HEK293 (cell line): ENCODE measurements at regions not wholly inside any gene's neighbourhood (a gene's known extent, or its start where the extent isn't known, plus 50 kb on each side); places are given as distances from the start of the nearest gene placed in this dataset.

Experiments used
- CTCF ChIA-PET: fragments of 350-600 bp; formaldehyde crosslinking; extraction: SDS; loops from one replicate; lab custom pipeline; 2021; ENCODE audit warnings: antibody characterized with exemption; lab: Yijun Ruan, JAX
- POLR2A ChIA-PET: fragments of 300-600 bp; formaldehyde crosslinking; extraction: SDS; loops from one replicate; lab custom pipeline; 2020; ENCODE audit warnings: antibody characterized with exemption, inconsistent platforms; lab: Yijun Ruan, JAX
- H3K27ac ChIP-seq: fragments of 200-500 bp; sonication (Bioruptor generic); 2 replicates; pipeline ENCODE4 v1.5.1; 2014; ENCODE audit warnings: low read depth, low read length, control low read depth, inconsistent platforms; ENCODE audit errors: extremely low read depth
- H3K36me3 ChIP-seq, 2 experiments: fragments of 200-500 bp in 1 of 2; sonication (Bioruptor generic) in 1 of 2; 1 replicate in 1 of 2; 2 replicates in 1 of 2; pipeline ENCODE4 v1.5.1; 2014 to 2017; ENCODE audit warnings: inconsistent platforms in 2 of 2, low read length in 2 of 2; ENCODE audit not compliant: control insufficient read depth in 2 of 2, insufficient read depth in 1 of 2
- H3K4me1 ChIP-seq: fragments of 200-500 bp; sonication (Bioruptor generic); 2 replicates; pipeline ENCODE4 v1.5.1; 2014; ENCODE audit warnings: mild to moderate bottlenecking, low read length, inconsistent platforms; ENCODE audit not compliant: control insufficient read depth, insufficient read depth
- H3K4me3 ChIP-seq: 2 replicates; pipeline ENCODE4 v1.5.1; 2011; ENCODE audit warnings: low read depth, mild to moderate bottlenecking, control low read depth, low read length, moderate library complexity
- H3K9me3 ChIP-seq: fragments of 200-500 bp; sonication (Bioruptor generic); 2 replicates; pipeline ENCODE4 v1.5.1; 2014; ENCODE audit warnings: low read depth, low read length, inconsistent platforms; ENCODE audit not compliant: control insufficient read depth, insufficient read depth
- EGR2 ChIP-seq: fragments of 450-650 bp; formaldehyde crosslinking; IDR thresholded peaks from 2 replicates; pipeline ENCODE4 v1.5.1; 2016; ENCODE audit warnings: low read depth, missing biosample characterization, missing genetic modification characterization
- GLI4 ChIP-seq: fragments of 450-650 bp; formaldehyde crosslinking; IDR thresholded peaks from 2 replicates; pipeline ENCODE4 v1.5.1; 2016; ENCODE audit warnings: missing biosample characterization, missing genetic modification characterization
- MZF1 ChIP-seq: fragments of 450-650 bp; formaldehyde crosslinking; IDR thresholded peaks from 2 replicates; pipeline ENCODE4 v1.5.1; 2017; ENCODE audit warnings: missing biosample characterization, missing genetic modification characterization, borderline replicate concordance
- OSR2 ChIP-seq: fragments of 450-650 bp; formaldehyde crosslinking; IDR thresholded peaks from 2 replicates; pipeline ENCODE4 v1.5.1; 2016; ENCODE audit warnings: missing biosample characterization, missing genetic modification characterization
- SCRT1 ChIP-seq: fragments of 450-650 bp; formaldehyde crosslinking; IDR thresholded peaks from 2 replicates; pipeline ENCODE4 v1.5.1; 2016; ENCODE audit warnings: missing biosample characterization, missing genetic modification characterization, borderline replicate concordance
- ZBTB1 ChIP-seq: fragments of 450-650 bp; formaldehyde crosslinking; IDR thresholded peaks from 2 replicates; pipeline ENCODE4 v1.5.1; 2016; ENCODE audit warnings: missing biosample characterization, missing genetic modification characterization
- ZNF146 ChIP-seq: fragments of 450-650 bp; formaldehyde crosslinking; IDR thresholded peaks from 2 replicates; pipeline ENCODE4 v1.5.1; 2016; ENCODE audit warnings: missing biosample characterization, missing genetic modification characterization
- ZNF157 ChIP-seq: fragments of 450-650 bp; formaldehyde crosslinking; IDR thresholded peaks from 2 replicates; pipeline ENCODE4 v1.5.1; 2016; ENCODE audit warnings: missing biosample characterization, missing genetic modification characterization
- ZNF169 ChIP-seq: fragments of 450-650 bp; formaldehyde crosslinking; IDR thresholded peaks from 2 replicates; pipeline ENCODE4 v1.5.1; 2016; ENCODE audit warnings: missing biosample characterization, missing genetic modification characterization
- ZNF184 ChIP-seq: fragments of 450-650 bp; IDR thresholded peaks from 2 replicates; pipeline ENCODE4 v1.5.1; 2018; ENCODE audit warnings: missing biosample characterization, mild to moderate bottlenecking, missing genetic modification characterization
- ZNF214 ChIP-seq: fragments of 450-650 bp; formaldehyde crosslinking; IDR thresholded peaks from 2 replicates; pipeline ENCODE4 v1.5.1; 2017; ENCODE audit warnings: missing biosample characterization, mild to moderate bottlenecking, missing genetic modification characterization, borderline replicate concordance
- ZNF221 ChIP-seq: fragments of 450-650 bp; formaldehyde crosslinking; IDR thresholded peaks from 2 replicates; pipeline ENCODE4 v1.5.1; 2017; ENCODE audit warnings: missing biosample characterization, missing genetic modification characterization, borderline replicate concordance
- ZNF292 ChIP-seq: fragments of 450-650 bp; formaldehyde crosslinking; IDR thresholded peaks from 2 replicates; pipeline ENCODE4 v1.5.1; 2016; ENCODE audit warnings: low read depth, missing biosample characterization, missing genetic modification characterization, borderline replicate concordance
- ZNF416 ChIP-seq: fragments of 450-650 bp; formaldehyde crosslinking; IDR thresholded peaks from 2 replicates; pipeline ENCODE4 v1.5.1; 2016; ENCODE audit warnings: missing biosample characterization, missing genetic modification characterization
- ZNF544 ChIP-seq: fragments of 450-650 bp; formaldehyde crosslinking; IDR thresholded peaks from 2 replicates; pipeline ENCODE4 v1.5.0; 2017; ENCODE audit warnings: missing biosample characterization, missing genetic modification characterization
- ZNF777 ChIP-seq: fragments of 450-650 bp; formaldehyde crosslinking; IDR thresholded peaks from 2 replicates; pipeline ENCODE4 v1.5.1; 2017; ENCODE audit warnings: missing biosample characterization, missing genetic modification characterization, borderline replicate concordance
- TF ChIP-seq, protein P1 (sequence below): fragments of 450-650 bp; formaldehyde crosslinking; IDR thresholded peaks from 2 replicates; pipeline ENCODE4 v1.5.1; 2016; ENCODE audit warnings: missing biosample characterization, missing genetic modification characterization
- TF ChIP-seq, protein P2 (sequence below): fragments of 450-650 bp; formaldehyde crosslinking; IDR thresholded peaks from 2 replicates; pipeline ENCODE4 v1.5.1; 2016; ENCODE audit warnings: missing biosample characterization, missing genetic modification characterization
- TF ChIP-seq, protein P3 (sequence below): fragments of 450-650 bp; formaldehyde crosslinking; IDR thresholded peaks from 2 replicates; pipeline ENCODE4 v1.5.1; 2017; ENCODE audit warnings: missing biosample characterization, mild to moderate bottlenecking, missing genetic modification characterization, moderate library complexity
- TF ChIP-seq, protein P4 (sequence below): fragments of 450-650 bp; formaldehyde crosslinking; IDR thresholded peaks from 2 replicates; pipeline ENCODE4 v1.5.1; 2016; ENCODE audit warnings: missing biosample characterization, missing genetic modification characterization

DNA sequence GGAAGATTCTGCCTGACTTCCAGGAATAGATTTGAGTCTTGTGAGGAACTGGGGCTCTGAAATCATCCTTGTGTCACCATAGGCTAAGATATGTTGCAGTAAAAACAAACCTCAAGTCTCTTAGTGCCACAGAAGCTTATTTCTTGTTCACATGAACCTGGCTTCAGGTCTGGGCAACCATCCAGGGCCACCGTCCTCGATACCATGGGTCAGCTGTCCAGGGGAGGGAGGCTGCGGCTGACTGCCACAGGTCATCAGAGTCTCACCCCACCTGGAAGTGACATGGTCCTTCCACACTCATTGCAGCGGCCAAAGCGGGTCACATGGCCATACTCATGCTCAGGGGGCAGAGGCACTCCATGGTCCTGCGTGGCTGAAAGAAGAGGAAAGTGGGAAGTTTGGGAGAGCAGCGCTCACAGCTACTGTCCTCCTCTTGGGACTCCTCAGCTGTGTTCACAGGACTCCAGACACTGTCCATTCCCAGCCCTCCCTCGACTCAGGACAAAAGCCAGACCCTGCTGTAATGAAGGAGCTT, 284.5 kb downstream of the CBLN1 start:
- H3K9me3 ChIP-seq = no peaks in the 10 kb centered on the region
- ChIA-PET CTCF (interaction anchor here (0.5 to 1.1 kb wide), 2 partner anchors 95 to 527 kb away, joined by 3 to 4 read pairs; no protein-coding TSS in a partner anchor), POLR2A (no interaction called here)
- no peaks in the 10 kb centered on the region for H3K36me3 ChIP-seq
- H3K4me1 ChIP-seq = no peaks in the 10 kb centered on the region
- no peak overlapping the region for H3K27ac ChIP-seq
- H3K4me3 ChIP-seq = no peak overlapping the region
- TF ChIP-seq MZF1 (tag by site-specific recombination) = no peak
- TF ChIP-seq SCRT1 = no peak
- TF ChIP-seq ZNF157 (tag by site-specific recombination) = no peak
- TF ChIP-seq, protein P1, sequence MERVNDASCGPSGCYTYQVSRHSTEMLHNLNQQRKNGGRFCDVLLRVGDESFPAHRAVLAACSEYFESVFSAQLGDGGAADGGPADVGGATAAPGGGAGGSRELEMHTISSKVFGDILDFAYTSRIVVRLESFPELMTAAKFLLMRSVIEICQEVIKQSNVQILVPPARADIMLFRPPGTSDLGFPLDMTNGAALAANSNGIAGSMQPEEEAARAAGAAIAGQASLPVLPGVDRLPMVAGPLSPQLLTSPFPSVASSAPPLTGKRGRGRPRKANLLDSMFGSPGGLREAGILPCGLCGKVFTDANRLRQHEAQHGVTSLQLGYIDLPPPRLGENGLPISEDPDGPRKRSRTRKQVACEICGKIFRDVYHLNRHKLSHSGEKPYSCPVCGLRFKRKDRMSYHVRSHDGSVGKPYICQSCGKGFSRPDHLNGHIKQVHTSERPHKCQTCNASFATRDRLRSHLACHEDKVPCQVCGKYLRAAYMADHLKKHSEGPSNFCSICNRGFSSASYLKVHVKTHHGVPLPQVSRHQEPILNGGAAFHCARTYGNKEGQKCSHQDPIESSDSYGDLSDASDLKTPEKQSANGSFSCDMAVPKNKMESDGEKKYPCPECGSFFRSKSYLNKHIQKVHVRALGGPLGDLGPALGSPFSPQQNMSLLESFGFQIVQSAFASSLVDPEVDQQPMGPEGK (tag by site-specific recombination) = no peak

DNA sequence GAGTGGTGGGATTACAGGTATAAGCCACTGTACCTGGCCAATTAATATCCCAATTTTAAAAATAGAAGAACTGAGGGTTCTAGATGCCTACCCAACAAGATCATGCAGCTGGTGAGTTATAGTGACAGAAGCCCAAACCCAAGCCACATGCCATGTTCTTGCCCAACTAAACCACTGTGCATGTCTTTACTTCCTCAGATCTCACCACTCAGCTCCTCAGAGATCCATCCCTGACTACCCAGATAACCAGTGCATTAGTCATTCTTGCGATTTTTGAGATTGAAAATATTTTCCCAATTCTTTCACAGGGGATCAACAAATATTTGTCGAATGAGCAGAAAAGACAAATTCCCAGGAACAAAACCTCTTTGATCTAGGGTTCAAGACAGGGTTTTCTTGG, 303.1 kb downstream of the CBLN1 start:
- Histone ChIP-seq H3K4me1 (no peaks in the 10 kb centered on the region), H3K4me3 (no peak overlapping the region), H3K9me3 (no peaks in the 10 kb centered on the region), H3K27ac (no peak overlapping the region), H3K36me3 (no peaks in the 10 kb centered on the region)
- POLR2A ChIA-PET = no interaction called here
- no peak for TF ChIP-seq ZBTB1 (tag by site-specific recombination)
- TF ChIP-seq ZNF777 (tag by site-specific recombination) = no peak
- no peak for TF ChIP-seq ZNF221 (tag by site-specific recombination)
- no peak for TF ChIP-seq ZNF169 (tag by site-specific recombination)
- no peak for TF ChIP-seq ZNF292 (tag by site-specific recombination)
- no peak for TF ChIP-seq ZNF214
- TF ChIP-seq EGR2 (tag by site-specific recombination) = no peak
- TF ChIP-seq, protein P2, sequence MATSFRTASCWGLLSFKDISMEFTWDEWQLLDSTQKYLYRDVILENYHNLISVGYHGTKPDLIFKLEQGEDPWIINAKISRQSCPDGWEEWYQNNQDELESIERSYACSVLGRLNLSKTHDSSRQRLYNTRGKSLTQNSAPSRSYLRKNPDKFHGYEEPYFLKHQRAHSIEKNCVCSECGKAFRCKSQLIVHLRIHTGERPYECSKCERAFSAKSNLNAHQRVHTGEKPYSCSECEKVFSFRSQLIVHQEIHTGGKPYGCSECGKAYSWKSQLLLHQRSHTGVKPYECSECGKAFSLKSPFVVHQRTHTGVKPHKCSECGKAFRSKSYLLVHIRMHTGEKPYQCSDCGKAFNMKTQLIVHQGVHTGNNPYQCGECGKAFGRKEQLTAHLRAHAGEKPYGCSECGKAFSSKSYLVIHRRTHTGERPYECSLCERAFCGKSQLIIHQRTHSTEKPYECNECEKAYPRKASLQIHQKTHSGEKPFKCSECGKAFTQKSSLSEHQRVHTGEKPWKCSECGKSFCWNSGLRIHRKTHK = no peak
- no peak for TF ChIP-seq ZNF544
- TF ChIP-seq, protein P3, sequence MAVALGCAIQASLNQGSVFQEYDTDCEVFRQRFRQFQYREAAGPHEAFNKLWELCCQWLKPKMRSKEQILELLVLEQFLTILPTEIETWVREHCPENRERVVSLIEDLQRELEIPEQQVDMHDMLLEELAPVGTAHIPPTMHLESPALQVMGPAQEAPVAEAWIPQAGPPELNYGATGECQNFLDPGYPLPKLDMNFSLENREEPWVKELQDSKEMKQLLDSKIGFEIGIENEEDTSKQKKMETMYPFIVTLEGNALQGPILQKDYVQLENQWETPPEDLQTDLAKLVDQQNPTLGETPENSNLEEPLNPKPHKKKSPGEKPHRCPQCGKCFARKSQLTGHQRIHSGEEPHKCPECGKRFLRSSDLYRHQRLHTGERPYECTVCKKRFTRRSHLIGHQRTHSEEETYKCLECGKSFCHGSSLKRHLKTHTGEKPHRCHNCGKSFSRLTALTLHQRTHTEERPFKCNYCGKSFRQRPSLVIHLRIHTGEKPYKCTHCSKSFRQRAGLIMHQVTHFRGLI (tag by site-specific recombination) = no peak
- CTCF ChIA-PET = no interaction called here

DNA sequence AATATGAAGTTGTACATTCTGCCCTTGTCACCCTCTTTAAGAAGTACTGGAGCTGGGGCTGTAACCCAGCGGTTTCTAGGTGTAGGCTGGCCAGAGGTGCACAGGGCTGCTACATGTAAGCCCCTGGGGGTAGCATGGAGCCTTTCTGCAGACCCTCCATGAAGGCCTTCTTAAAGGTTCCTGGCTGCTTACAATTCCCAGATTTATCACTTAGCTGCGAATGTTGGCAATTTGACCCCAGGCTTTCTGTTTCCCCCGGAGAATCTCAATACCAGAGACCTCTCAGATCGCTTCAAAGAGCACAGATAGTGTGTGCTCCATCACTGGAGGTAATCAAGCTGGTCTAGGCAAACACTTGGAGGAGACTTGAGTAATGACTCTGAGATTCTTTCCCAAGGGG, 309.4 kb downstream of the CBLN1 start:
- no peaks in the 10 kb centered on the region for H3K36me3 ChIP-seq
- no peaks in the 10 kb centered on the region; the same call in 1 of the 2 replicates for H3K4me1 ChIP-seq
- H3K4me3 ChIP-seq = no peak overlapping the region
- no peak overlapping the region for H3K27ac ChIP-seq
- ChIA-PET POLR2A (no interaction called here), CTCF (interaction anchor here (1.5 kb wide), 1 partner anchor 27 kb away, joined by 5 read pairs; no protein-coding TSS in a partner anchor)
- no peaks in the 10 kb centered on the region for H3K9me3 ChIP-seq
- no peak for TF ChIP-seq ZNF146
- TF ChIP-seq, protein P4, sequence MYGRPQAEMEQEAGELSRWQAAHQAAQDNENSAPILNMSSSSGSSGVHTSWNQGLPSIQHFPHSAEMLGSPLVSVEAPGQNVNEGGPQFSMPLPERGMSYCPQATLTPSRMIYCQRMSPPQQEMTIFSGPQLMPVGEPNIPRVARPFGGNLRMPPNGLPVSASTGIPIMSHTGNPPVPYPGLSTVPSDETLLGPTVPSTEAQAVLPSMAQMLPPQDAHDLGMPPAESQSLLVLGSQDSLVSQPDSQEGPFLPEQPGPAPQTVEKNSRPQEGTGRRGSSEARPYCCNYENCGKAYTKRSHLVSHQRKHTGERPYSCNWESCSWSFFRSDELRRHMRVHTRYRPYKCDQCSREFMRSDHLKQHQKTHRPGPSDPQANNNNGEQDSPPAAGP (tag by site-specific recombination) = no peak
- TF ChIP-seq ZNF416 (tag by site-specific recombination) = no peak
- no peak for TF ChIP-seq ZBTB1 (tag by site-specific recombination)
- TF ChIP-seq OSR2 = no peak
- no peak for TF ChIP-seq GLI4 (tag by site-specific recombination)
- TF ChIP-seq ZNF184 (tag by site-specific recombination) = no peak
